Activated naive CD8-positive, alpha-beta T cell (primary cell): ENCODE measurements at regions not wholly inside any gene's neighbourhood (a gene's known extent, or its start where the extent isn't known, plus 50 kb on each side); places are given as distances from the start of the nearest gene placed in this dataset.

Experiments
- H3K27ac Mint-ChIP-seq: one replicate; pipeline ENCODE4 v1.8.0; 2021; ENCODE audit warnings: mixed read lengths
- H3K27me3 Mint-ChIP-seq: one replicate; pipeline ENCODE4 v1.8.0; 2021; ENCODE audit warnings: mixed read lengths
- H3K36me3 Mint-ChIP-seq: one replicate; pipeline ENCODE4 v1.8.0; 2021; ENCODE audit warnings: mixed read lengths
- H3K4me1 Mint-ChIP-seq: one replicate; pipeline ENCODE4 v1.8.0; 2021; ENCODE audit warnings: low read depth, mixed read lengths
- H3K4me3 Mint-ChIP-seq: one replicate; pipeline ENCODE4 v1.8.0; 2021; ENCODE audit warnings: mild to moderate bottlenecking, mixed read lengths
- H3K9me3 Mint-ChIP-seq: one replicate; pipeline ENCODE4 v1.8.0; 2021; ENCODE audit warnings: low read depth, mixed read lengths

DNA sequence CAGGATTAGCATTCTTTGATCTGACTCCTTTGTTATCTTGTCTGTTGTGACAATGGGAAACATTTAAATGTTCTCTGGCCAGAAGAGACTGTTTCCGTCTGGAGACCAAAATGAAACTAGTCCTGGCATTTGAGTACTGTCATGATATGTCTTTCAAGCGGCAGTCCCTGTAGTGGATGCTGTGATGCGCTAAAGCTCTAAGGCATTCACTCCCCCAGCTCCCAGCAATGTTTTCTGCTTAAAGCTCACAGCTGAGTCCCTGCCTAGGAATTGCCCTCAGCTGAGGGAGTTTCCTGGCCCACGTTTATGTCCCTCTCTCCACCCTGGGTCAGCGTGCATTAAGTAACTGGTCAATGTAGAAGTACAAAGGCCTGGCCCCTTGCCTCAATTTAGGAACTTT lies 109.4 kb downstream of the UCHL5 start:
- peaks cover 24% of the 10 kb centered on the region for H3K36me3 Mint-ChIP-seq
- H3K9me3 Mint-ChIP-seq, result no peaks in the 10 kb centered on the region
- no peaks in the 10 kb centered on the region for H3K4me1 Mint-ChIP-seq
- H3K27ac Mint-ChIP-seq, result no peak overlapping the region
- H3K4me3 Mint-ChIP-seq, result no peak overlapping the region
- no peaks in the 10 kb centered on the region for H3K27me3 Mint-ChIP-seq

DNA sequence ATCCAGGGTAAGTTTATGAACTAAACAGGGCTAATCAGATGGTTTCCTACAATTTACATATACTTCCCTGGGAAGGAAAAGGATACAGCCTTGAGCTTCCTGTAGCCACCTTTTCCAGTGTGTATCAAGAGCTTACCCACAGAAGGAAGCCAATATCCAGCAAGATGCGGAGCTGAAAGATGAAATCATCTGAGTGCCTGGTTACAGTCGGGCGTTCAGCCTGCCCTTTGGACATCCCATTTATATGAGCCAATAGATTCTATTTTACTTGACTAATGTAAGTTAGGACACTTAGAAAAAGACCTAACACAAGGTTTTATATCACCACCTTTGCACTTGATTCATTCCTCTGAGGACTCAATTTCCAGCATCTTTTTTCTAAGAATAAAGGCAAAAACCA lies 108.2 kb downstream of the UCHL5 start:
- no peaks in the 10 kb centered on the region for H3K4me1 Mint-ChIP-seq
- no peaks in the 10 kb centered on the region for H3K9me3 Mint-ChIP-seq
- no peak overlapping the region for H3K27ac Mint-ChIP-seq
- no peaks in the 10 kb centered on the region for H3K27me3 Mint-ChIP-seq
- peaks cover 29% of the 10 kb centered on the region for H3K36me3 Mint-ChIP-seq
- no peak overlapping the region for H3K4me3 Mint-ChIP-seq

GRCh38 chr1:192951691-192952460 lies 107.3 kb downstream of the UCHL5 start:
- Mint-ChIP-seq H3K4me3 (no peak overlapping the region), H3K27ac (no peak overlapping the region), H3K4me1 (no peaks in the 10 kb centered on the region), H3K9me3 (no peaks in the 10 kb centered on the region), H3K36me3 (peaks cover 30% of the 10 kb centered on the region), H3K27me3 (no peaks in the 10 kb centered on the region)

GRCh38 chr1:192952646-192953045 lies 106.5 kb downstream of the UCHL5 start:
- H3K4me3 Mint-ChIP-seq, result no peak overlapping the region
- no peak overlapping the region for H3K27ac Mint-ChIP-seq
- H3K4me1 Mint-ChIP-seq, result no peaks in the 10 kb centered on the region
- H3K36me3 Mint-ChIP-seq, result peaks cover 35% of the 10 kb centered on the region
- no peaks in the 10 kb centered on the region for H3K27me3 Mint-ChIP-seq
- H3K9me3 Mint-ChIP-seq, result no peaks in the 10 kb centered on the region

- Mint-ChIP-seq H3K4me1 (no peaks in the 10 kb centered on the region), H3K36me3 (peaks cover 26% of the 10 kb centered on the region), H3K27ac (no peak overlapping the region), H3K27me3 (no peaks in the 10 kb centered on the region), H3K9me3 (no peaks in the 10 kb centered on the region), H3K4me3 (no peak overlapping the region)
Observed at GRCh38 chr1:192954705-192955265, 104.4 kb downstream of the UCHL5 start.

GRCh38 chr1:192958350-192958749 lies 100.8 kb downstream of the UCHL5 start:
- no peaks in the 10 kb centered on the region for H3K27me3 Mint-ChIP-seq

GRCh38 chr1:192958871-192959270 lies 100.3 kb downstream of the UCHL5 start:
- H3K27me3 Mint-ChIP-seq, result no peaks in the 10 kb centered on the region
- H3K4me3 Mint-ChIP-seq, result no peak overlapping the region
- peaks cover 16% of the 10 kb centered on the region for H3K36me3 Mint-ChIP-seq
- H3K9me3 Mint-ChIP-seq, result no peaks in the 10 kb centered on the region
- H3K27ac Mint-ChIP-seq, result no peak overlapping the region
- peaks cover 9% of the 10 kb centered on the region for H3K4me1 Mint-ChIP-seq

More at GRCh38 chr1:192958350-192958749, 100.8 kb downstream of the UCHL5 start:
- Mint-ChIP-seq H3K4me3 (no peak overlapping the region), H3K27ac (no peak overlapping the region), H3K4me1 (peaks cover 8% of the 10 kb centered on the region), H3K36me3 (peaks cover 18% of the 10 kb centered on the region), H3K9me3 (no peaks in the 10 kb centered on the region)

DNA sequence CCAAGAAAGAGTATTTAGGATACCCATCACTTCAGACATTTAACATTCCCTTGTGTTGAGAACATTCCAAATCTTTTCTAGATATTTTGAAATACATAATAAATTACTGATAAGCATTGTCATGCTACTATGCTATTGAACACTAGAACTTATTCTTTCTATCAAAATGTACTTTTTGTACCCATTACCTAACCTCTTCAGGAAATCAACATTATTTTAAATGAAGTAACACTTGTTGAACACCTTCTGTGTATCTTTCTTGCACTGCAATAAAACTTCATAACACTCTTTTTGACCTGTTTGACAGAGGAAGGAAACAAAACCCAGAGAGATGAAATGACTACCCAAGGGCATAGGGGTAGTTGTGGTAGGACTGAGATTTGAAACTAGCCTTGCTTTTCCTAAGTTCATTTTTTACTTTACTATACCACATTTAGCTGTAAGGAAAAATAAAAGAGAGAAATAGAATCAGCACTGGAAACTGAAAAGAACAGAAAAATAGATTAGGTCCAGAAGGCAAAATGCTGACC lies 99.4 kb downstream of the UCHL5 start:
- Mint-ChIP-seq H3K4me3 (no peak overlapping the region), H3K9me3 (no peaks in the 10 kb centered on the region), H3K27ac (no peak overlapping the region), H3K27me3 (no peaks in the 10 kb centered on the region), H3K36me3 (peaks cover 12% of the 10 kb centered on the region), H3K4me1 (peaks cover 9% of the 10 kb centered on the region)
